Stimulated activated CD4-positive, alpha-beta T cell treated with anti-CD3 and anti-CD28 coated beads, TNF-alpha, amount 100 ng/mL, for 4 hours (primary cell): ENCODE measurements at regions not wholly inside any gene's neighbourhood (a gene's known extent, or its start where the extent isn't known, plus 50 kb on each side); places are given as distances from the start of the nearest gene placed in this dataset.

Experiments used
- DNase-seq, 3 experiments: peaks; one replicate each; pipeline ENCODE4 v3.0.0-alpha.2; 2020; ENCODE audit warnings: low read depth in 3 of 3

DNA sequence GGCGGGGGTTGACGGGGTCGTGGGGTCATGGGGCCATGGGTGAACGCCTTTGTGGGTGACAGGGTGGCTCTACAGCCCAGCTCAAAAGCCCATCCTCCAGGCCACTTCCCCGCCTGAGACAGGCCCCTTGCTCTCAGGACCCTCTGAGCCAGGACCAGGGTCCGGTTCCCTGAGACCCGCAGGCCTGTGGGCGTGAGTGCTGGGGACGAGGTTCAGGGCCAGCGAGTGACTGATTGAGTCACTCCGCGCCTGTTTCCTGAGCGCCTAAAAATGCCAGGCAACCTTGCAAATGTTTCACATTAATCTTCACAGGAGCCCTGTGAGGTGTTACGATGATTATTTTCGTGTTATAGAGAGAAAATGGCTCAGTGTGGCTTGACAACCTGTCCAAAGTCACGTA, 97.8 kb downstream of the ZNF674 start:
- peak in 1 of 3 experiments; percentile 11 for DNase-seq

DNA sequence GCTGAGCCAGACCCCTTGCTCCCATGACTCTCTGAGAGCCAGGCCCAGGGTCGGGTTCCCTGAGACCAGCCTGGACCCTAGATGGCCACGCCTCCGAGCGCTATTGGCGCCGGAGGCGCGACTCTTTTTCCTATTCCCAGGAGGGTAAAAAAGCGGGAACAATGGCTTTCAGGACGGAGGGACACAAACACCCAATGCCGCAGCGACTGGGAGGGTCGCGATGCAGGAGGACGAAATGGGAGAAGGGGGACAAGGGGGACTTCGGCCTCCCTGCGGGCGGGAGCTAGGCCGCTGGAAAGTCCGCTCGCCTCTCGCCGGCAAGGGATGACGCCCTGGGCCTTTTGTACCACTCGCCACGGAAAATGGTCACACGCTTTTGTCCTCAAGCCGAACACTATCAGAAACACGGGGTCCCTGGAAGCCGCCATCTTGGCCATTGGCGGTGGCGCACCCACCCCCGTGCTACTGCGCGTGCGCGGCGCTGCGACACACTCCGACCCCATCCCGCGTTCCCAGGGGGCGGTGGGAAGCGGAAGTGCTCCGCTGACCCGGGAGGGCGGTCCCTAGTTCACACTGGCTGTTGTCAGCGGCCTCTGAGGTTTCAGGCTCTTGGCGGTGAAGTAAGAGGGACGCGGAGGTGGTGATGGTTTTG, 98.4 kb downstream of the ZNF674 start:
- peak; percentile 61 to 73 (median 73) for DNase-seq

DNA sequence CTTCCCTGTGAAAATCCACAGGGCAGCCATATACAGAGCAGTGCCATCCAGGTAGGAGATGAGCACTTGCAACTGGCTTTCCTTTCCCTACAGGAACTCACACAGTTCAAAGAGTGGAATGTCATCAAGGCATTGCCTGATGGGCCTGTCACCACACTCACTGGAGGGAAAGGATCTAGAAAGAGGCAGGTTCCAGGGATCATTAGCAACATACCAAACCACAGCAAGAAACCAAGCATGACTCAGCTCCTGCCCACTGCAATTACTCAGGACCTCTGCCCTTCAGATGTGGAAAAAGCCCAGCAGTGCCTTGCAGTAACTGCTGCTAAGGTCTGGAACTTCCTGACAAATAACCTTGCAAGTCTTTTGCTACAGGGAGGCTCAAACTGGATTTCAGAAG, 101.2 kb downstream of the ZNF674 start:
- DNase-seq: no peak

DNA sequence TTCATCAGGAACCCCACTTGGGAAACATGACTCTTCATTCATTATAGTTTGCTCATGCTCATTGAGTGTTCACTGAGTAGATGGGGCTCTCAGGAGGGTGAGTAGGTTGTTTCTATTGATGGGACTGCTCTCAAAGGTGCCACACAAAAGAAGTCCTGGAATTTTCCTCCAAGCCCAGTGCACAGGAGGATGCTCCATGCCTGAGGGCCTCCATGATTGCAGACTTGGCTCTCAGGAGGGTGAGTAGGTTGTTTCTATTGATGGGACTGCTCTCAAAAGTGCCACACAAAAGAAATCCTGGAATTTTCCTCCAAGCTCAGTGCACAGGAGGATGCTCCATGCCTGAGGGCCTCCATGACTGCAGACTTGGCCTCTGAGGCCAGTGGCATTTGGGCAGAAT, 108.5 kb downstream of the ZNF674 start:
- DNase-seq: no peak

DNA sequence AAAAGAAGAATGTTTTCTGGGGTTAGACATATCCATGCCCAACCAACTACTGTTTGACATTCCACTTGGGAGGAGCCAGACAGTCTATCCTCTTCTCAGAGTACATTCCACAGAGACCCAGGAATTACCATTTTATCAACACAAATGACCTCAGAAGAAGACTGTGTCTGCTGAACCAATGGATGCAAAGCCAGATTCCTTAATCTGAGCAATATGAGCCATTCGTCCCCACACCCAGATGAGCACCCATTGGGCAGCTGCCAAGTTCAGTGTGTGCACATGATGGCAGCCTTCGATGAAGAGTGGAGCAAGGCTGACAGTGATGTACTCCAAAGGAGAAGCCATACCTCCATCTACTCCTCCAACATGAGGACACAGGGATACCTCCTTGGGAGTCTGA, 111.3 kb downstream of the ZNF674 start:
- DNase-seq: no peak

DNA sequence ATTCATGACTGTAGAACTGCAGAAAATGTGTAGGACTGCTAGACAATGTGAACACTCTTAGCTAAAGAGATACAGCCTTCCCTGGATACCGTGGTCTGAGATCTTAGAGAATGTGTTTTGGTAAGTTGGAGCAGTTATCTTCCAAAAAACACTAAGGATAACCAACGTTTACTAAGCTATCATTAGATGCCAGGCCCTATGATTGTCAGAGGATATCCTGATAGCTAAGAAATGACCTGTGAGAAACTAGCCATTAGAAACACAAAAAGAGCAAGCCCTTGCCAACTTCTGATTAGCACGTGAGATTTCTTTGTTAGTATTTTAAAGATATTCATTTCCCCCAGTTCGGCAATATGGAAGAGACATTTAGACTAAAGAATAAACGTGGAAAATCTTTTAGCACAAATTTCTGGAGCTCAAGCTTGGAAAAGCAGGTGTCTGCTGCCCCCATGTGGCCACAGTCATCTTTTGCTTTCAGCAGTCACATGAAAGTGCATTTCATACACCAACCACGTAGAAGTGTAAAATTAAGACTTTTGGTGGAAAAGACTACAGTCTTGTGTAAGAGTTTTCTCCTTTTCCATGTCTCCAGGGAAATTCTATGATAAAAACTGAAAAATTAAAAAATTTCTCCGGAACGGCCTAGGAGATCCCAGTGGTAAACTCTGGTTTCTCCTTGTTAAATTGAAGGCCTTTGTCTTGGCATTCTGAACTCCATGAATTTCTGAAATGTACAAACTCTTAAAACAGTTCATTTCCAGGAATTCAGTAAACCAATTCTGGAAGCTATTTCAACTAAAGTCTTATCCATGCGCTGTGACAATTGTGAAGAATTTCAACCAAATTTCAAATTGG, 136.4 kb downstream of the ZNF674 start:
- DNase-seq: peak; percentile 39 to 44 (median 42)

DNA sequence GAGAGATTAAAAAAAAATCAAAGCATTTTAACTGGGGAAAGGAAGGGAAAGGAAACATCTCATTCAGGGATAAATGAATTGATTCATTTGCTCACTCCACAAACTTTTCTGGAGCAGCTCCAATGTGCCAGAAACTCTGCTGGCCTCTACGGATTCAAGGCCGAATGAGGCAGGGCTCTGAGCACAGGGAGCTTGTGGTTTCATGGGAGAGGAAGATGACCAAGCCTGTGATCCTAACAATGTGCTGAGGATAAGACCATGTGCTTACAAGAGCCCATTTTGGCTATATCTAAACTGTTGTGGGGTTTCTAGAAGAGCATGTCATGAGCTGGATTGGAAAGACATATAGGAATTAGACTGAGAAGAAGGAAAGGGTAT, 137.5 kb downstream of the ZNF674 start:
- no peak for DNase-seq

DNA sequence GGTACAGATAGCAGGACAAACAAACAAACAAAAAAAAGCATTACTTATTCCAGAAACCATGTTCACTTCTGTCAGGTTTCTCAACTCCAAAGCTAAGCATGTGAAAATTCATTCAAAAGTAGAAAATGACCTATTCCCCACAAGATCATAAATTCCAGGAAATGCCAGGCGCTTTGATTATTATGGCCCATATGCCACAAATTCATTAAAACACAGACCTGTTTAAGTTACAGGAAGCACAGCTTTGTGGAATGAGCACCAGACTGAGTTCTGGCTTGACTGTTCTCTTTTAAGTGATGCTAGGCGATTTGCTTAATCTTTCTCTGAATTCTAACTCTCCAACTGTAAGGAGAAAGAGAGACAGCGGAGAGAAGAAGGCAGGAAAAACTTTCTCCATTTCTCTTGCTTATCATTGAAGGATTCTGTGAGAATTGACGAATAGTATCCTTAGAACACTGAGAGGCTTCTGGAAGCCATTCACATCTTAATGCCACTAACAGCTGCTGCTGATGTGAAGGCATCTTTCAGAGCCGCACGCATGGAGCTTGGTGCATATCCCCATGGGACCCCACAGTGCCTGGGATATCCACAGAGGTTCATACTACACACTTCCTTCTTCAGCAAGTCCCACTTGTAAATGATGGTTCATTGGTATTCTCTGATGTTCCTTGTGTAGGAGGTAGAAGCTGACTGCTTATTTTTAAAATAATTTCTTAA, 138.0 kb downstream of the ZNF674 start:
- DNase-seq: no peak

DNA sequence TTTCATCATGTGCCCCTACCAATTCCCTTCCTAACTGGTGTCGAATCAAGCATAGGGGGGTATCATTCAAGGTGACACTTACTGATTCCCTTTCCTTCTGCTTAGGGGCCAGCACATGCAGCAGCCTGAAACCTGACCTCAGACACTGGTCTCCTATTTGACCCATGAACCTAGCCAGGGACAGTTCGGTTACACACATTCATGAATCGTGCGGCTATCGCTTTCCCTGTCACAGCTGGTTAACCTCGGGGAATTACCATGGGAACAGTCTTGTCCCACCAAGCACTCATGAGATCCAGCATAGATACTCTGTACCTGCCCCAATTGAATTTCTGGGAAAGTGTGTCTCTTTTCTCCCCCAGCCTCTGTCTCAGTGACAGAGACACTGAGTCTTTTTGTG, 140.4 kb downstream of the ZNF674 start:
- no peak for DNase-seq

DNA sequence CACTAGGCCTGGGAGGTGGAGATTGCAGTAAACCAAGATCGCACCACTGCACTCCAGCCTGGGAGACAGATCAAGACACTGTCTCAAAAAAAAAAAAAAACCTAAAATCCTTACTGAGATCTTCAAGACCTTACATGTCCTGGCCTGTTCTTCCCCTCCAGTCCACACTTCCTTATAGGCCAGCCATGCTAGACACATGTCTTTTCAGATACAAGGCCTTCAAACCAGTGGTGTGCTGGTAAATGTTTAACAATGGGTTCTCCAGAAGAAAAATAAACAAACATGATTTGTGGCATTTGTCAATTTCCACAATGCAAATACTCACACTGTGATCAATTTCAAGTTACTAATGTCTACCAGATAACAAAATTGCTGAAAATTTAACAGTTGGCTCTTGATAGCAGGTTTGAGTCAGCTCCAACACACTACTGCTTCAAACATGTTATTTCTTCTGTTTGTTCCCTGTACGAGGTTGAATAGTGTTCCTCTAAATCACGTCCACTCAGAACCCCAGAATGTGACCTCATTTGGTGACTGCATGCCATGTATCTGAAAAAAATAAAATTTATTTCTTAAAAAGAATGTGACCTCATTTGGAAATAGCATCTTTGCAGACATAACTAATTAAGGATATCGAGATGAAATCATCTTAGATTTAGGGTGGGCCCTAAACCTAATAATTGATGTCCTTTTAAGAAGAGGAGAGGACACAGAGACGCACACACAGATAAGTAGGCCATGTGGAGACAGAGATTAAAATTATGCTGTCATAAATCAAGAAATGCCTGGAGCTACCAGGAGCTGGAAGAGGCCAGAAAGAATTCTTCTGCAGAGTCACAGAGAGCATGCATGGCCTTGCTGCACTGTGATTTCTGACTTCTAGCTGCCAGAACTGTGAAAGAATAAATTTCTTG, 144.4 kb downstream of the ZNF674 start:
- DNase-seq: no peak

DNA sequence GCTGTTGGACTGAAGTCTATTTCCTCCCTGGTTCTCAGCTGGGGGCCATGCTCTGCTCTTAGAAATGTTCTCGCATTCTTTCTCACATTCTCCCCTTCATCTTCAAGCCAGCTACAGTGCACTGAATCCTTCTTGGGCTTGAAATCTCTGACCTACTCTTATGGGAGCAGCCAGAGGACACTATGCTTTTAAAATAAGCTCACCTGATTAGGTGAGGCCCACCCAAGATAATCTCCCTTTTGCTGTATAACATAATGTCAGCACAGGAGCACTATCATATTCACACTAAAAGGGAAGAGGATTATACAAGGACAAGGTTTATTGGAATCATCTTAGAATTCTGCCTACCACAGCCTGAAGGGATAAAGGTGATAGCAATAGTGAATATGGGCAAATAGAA, 146.3 kb downstream of the ZNF674 start:
- DNase-seq: no peak

DNA sequence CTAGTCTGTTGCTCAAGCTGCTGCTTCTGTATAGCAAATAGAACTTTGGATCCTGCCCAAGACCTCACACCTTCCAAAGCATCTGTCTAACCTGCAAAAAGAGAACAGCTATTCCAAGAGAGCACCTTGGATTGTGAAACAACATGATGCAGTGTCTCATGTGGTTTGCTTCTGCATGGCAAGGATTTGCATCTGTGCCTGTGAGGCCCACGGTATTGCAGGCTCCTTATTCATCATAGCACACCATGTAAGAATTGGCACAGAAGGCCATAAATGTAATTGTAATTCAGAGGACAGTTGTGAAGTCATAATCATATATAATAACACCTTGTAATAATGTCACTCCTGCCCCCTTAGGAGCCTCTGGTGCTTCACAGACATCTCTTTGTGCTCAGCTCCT, 147.1 kb downstream of the ZNF674 start:
- no peak for DNase-seq

DNA sequence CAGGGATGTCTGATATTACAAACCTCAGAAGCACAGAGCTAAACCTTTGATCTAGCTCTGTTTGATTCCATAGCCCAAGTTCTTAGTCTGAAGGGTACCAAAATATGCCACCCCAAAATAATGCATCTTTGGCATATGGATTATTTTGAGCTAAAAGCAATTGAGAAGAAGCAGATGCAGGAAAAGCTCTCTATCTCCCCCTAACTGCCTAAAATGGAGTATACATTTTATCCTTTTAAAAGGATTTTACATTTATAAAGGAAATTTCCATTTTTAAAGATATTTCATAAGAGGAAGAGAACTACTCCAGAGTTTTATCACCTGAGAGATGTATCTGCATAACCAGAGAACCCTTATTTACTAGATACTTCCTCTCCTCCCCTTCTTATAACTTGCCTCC, 158.7 kb downstream of the ZNF674 start:
- no peak for DNase-seq

DNA sequence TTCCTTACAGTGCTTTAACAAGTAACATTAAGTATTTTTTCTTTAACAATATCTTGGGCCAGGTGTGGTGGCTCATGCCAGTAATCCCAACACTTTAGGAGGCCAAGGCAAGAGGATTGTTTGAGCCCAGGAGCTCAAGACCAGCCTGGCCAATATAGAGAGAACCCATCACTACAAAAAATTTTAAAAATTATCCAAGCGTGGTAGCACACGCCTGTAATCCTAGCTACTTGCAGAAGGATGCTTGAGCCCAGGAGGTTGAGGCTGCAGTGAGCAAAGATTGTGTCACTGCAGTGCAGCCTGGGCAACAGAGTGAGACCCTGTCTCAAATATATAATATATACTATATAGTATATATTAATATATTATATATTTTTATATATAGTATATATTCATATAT, 162.2 kb downstream of the ZNF674 start:
- DNase-seq: no peak

DNA sequence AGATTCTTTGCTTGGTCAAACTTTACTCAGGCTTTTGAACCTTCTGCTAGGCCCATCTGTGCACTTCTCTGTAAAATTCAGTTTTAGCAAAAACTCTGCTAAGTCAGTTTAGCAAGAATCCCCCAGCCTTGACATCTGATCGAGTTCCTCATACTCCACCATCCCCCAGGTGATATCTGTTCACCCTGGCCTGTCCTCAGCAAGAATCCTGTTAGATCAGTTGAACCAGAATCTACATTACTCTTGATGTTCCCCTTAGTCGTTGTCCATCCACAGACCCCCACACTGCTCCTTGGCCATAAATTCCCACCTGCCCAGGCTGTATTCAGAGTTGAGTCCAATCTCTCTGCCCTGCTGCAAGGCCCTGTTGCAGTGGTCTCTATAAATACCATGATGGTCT, 162.6 kb downstream of the ZNF674 start:
- DNase-seq: no peak

DNA sequence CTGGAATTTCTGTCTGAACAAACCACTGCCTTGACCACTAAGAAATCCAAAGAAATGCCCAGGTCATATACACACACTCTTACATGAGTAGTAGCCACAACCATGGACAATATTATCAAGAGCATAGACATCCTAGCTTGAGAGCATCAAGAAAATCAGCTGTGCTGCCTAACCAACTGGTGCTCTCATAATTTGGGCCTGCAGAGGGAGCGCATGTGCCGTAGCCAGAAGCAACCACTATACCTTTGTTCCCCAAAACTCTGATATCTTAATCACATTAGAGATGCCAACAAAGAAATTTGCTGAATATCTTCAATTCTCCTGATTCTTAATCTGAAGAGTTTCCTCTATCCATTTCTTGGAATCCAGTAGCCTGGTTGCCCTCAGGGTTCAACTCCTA, 163.6 kb downstream of the ZNF674 start:
- peak in 1 of 3 experiments; percentile 2 for DNase-seq

DNA sequence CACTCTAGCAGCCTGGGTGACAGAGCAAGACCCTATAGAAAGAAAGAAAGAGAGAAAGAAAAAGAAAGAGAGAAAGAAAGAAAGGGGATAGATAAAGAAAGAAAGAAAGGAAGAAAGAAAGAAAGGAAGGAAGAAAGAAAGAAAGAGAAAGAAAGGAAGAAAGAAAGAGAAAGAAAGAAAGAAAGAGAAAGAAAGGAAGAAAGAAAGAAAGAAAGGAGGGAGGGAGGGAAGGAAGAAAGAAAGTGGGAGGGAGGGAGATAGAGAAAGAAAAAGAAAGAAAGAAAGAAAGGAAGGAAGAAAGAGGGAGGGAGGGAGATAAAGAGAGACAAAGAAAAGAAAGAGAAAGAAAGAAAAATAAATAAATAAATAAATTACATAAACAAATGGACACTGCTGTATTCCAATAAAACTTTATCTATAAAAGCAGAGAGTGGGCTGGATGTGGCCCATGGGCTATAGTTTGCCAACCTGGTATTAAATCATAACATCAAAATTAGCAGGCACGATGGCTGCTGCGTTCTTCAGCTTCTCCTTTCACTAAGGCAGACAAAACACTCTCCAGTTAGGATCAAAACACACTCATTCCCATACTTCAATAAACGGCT, 165.0 kb downstream of the ZNF674 start:
- DNase-seq: no peak

DNA sequence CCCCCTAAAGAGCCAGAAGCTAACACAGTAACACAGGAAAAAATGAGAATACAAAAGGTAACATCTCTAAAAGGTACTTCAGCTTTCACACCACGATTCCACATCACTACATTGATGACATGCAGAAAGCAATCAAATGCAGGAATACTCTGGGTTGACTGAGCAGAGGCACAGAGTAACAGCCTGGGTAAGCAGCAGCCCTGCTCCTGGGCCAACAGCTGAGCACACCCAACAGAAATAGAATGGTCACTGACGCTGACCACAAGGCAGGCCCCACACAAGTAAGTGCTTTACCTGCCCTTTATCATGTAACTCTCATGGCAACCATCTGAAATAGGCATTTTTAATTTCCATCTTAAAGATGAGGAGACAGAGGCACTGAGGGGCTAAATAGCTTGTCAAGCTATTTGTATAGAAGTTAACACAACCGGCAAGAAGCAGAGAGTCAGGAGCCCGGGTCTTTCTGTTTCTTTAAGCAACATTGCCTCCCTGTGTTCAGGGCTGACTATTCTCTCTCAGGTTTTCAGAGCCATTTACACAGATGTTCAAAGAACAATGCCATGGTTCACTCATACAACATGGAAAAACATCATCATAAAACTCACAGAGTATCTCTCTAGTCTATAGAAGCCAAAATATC, 168.9 kb downstream of the ZNF674 start:
- peak in 2 of 3 experiments; percentile 2 to 6 for DNase-seq

DNA sequence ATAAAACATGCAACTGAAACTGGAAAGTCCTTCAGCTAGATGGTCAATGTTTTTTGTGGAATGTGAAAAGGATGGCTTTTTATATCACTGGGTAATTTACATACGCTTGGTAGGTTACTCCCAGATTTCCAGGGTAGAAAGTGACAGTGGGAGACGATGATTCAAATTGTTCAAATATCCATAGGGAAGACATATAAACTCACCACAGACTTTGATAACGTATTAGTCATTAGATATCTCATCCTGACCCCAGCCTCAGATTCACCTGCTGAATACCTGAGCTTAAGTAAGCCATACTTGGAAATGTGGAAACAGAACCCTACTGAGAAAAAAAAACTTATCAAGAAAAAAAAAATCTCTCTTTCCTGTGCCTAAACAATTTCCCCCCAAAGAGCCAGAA, 169.4 kb downstream of the ZNF674 start:
- DNase-seq: no peak

DNA sequence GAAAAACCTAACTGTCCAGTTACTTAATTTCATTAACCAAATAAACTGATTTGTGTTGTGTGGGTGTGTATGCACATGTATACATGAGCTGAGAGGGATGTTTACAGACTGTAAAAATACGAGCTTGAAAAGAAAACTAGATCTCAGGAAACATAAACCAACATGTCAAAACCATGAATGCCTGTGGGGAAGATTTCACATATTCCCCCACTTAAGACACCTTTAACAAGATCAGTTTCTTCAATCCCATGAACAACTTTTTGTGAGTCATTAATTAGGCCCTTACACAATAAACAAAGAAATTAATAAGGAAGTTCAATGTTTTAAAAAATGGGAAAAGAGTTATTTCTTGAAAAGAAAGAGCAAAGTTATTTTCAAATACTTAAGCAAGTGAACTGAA, 170.8 kb downstream of the ZNF674 start:
- no peak for DNase-seq

DNA sequence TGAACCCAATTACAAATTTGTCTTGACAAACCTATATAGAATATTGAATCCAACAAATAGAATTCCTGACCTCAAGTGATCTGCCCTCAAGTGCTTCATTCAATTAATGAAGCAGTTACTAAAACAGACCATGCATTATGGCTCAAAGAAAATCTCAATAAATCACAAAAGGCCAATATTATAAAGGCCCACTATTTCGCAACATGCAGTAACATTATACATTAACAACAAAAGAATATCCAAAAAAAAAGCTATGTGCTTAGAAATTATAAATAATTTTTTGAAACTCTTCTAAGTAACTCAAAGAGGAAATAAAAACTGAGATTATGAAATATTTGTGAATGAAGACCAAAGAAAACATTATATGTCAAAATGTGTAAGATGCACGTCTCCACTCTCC, 177.7 kb downstream of the ZNF674 start:
- no peak for DNase-seq
